ENCODE measurements at regions not wholly inside any gene's neighbourhood (a gene's known extent, or its start where the extent isn't known, plus 50 kb on each side); places are given as distances from the start of the nearest gene placed in this dataset.
"Not testable (repeated sequence)": the region's sequence is repeated elsewhere in the genome, so short reads cannot be mapped to it uniquely, and the experiment has no call there.

DNA sequence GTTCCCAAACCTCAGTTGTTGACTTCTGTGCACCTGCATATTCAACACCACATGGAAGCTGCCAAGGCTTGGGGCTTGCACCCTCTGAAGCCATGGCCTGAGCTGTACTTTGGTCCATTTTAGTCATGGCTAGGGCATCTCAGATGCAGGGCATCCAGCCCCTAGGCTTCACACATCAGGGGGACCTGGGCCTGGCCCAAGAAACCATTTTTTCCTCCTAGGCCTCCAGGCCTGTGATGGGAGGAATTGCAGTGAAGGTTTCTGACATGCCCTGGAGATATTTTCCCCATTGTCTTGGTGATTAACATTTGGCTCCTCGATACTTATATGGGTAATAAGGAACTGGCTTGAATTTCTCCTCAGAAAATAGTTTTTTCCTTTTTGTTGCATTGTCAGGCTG lies 354.5 kb upstream of the ELAVL2 start:
- TF ChIP-seq, protein P1, sequence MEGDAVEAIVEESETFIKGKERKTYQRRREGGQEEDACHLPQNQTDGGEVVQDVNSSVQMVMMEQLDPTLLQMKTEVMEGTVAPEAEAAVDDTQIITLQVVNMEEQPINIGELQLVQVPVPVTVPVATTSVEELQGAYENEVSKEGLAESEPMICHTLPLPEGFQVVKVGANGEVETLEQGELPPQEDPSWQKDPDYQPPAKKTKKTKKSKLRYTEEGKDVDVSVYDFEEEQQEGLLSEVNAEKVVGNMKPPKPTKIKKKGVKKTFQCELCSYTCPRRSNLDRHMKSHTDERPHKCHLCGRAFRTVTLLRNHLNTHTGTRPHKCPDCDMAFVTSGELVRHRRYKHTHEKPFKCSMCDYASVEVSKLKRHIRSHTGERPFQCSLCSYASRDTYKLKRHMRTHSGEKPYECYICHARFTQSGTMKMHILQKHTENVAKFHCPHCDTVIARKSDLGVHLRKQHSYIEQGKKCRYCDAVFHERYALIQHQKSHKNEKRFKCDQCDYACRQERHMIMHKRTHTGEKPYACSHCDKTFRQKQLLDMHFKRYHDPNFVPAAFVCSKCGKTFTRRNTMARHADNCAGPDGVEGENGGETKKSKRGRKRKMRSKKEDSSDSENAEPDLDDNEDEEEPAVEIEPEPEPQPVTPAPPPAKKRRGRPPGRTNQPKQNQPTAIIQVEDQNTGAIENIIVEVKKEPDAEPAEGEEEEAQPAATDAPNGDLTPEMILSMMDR (IDR thresholded peaks at IDR 0.05): not testable (repeated sequence)
- not testable (repeated sequence) for TF ChIP-seq EZH2 (IDR thresholded peaks at IDR 0.05; ENCODE audit: borderline replicate concordance, insufficient read depth, low read depth, low read length, poor library complexity, severe bottlenecking)
